ENCODE measurements at regions not wholly inside any gene's neighbourhood (a gene's known extent, or its start where the extent isn't known, plus 50 kb on each side); places are given as distances from the start of the nearest gene placed in this dataset.
"Not testable (repeated sequence)": the region's sequence is repeated elsewhere in the genome, so short reads cannot be mapped to it uniquely, and the experiment has no call there.

DNA sequence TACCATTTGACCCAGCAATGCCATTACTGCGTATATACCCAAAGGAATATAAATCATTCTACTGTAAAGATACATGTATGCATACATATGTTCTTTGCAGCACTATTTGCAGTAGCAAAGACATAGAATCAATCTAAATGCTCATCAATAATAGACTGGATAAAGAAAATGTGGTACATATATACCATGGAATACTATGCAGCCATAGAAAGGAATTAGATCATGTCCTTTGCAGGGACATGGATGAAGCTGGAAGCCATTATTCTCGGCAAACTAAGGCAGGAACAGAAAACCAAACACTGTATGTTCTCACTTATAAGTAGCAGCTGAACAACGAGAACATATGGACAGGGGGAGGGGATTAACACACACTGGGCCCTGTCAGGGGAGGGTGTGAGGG is 54.8 kb upstream of the ZNF30 start:
- DNase-seq (ENCODE audit: low read depth) = not testable (repeated sequence)

DNA sequence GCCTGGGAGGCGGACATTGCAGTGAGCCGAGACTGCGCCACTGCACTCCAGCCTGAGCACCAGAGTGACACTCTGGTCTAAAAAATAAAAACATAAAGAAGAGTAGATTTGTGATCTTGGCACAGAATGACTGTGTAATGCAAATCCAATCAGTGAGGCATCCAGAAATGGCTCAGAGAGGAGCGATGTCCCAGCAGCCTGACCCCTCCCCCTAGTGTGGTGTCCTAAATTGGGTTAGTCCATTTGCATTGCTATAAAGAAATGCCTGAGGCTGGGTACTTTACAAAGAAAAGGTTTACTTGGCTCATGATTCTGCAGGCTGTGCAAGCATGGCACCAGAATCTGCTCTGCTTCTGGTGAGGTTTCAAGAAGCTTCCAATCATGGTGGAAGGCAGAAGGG is 59.1 kb upstream of the ZNF30 start:
- DNase-seq (ENCODE audit: low read depth) = no peak

DNA sequence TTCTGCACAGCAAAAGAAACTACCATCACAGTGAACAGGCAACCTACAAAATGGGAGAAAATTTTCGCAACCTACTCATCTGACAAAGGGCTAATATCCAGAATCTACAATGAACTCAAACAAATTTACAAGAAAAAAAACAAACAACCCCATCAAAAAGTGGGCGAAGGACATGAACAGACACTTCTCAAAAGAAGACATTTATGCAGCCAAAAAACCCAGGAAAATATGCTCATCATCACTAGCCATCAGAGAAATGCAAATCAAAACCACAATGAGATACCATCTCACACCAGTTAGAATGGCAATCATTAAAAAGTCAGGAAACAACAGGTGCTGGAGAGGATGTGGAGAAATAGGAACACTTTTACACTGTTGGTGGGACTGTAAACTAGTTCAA is 61.5 kb upstream of the ZNF30 start:
- not testable (repeated sequence) for DNase-seq (ENCODE audit: low read depth)

DNA sequence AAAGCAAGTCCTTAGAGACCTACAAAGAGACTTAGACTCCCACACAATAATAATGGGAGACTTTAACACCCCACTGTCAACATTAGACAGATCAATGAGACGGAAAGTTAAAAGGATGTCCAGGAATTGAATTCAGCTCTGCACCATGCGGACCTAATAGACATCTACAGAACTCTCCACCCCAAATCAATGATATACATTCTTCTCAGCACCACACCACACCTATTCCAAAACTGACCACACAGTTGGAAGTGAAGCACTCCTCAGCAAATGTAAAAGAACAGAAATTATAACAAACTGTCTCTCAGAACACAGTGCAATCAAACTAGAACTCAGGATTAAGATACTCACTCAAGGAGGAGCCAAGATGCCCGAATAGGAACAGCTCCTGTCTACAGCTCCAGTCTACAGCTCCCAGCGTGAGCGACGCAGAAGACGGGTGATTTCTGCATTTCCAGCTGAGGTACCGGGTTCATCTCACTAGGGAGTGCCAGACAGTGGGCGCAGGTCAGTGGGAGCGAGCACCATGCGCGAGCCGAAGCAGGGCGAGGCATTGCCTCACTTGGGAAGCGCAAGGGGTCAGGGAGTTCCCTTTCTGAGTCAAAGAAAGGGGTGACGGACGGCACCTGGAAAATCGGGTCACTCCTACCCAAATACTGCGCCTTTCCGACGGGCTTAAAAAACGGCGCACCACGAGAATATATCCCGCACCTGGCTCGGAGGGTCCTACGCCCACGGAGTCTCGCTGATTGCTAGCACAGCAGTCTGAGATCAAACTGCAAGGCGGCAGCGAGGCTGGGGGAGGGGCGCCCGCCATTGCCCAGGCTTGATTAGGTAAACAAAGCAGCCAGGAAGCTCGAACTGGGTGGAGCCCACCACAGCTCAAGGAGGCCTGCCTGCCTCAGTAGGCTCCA is 66.6 kb upstream of the ZNF30 start:
- not testable (repeated sequence) for DNase-seq (ENCODE audit: low read depth)

DNA sequence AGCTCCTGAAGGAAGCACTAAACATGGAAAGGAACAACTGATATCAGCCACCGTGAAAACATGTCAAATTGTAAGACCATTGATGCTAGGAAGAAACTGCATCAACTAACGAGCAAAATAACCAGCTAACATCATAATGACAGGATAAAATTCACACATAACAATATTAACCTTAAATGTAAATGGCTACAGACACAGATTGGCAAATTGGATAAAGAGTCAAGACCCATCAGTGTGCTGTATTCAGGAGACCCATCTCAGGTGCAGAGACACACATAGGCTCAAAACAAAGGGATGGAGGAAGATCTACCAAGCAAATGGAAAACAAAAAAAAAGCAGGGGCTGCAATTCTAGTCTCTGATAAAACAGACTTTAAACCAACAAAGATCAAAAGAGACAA is 67.4 kb upstream of the ZNF30 start:
- DNase-seq (ENCODE audit: low read depth) = not testable (repeated sequence)

DNA sequence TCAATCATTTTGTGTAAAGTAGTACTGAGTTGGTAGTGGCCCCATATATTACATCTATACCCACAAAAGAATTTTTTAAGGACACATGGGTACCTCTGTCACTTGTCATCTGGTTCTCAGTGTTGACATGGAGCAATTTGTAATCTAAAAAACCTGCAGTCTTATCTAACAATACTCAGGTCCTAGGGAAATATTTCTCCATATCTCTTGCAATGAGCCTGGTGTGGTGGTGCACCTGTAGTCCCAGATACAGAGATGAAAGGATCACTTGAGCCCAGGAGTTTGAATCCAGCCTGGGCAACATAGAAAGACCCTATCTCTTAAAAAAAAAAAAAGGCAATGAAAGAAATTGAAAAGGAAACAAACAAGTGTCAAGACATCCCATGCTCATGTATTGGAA is 70.7 kb upstream of the ZNF30 start:
- no peak for DNase-seq (ENCODE audit: low read depth)

DNA sequence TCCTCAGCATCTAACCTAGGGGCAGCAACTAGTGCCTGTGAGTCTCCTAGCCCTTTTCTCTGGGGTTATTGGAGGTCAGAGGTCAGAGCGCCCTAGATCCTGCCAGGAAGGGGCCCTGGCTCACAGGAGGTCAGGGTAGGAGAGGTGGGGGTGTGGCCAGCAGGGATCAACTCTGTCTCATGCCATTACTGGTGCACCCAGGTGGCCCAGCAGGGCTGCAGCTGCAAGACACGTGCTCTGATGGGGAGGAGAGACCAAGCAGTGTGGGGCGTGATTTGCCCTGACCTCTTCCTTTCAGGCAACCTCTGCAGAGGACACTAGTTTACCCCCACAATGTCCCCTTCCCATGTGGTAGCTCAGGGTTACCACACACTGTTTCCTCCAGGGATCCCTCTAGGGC is 73.3 kb upstream of the ZNF30 start:
- DNase-seq (ENCODE audit: low read depth) = no peak

DNA sequence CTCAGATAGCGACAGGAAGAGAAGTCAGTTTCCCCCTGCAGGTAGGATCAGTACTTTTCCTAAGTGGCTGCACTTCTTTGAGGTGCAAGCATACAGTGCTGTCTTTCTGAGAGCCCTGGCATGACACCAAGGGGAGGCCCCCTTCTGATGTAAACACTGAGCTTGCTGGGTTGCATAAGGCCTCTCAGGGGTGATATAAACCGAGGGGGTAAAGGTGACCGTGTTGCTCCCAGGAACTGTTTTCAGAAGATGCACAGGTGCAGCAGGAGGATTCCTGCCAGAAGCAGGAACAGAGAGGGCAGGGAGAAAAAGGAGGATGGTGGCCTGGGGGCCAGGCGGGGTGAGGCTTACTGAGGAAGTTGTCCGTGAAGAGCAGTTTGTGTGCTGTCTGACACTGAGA is 74.0 kb upstream of the ZNF30 start:
- DNase-seq (ENCODE audit: low read depth) = no peak

DNA sequence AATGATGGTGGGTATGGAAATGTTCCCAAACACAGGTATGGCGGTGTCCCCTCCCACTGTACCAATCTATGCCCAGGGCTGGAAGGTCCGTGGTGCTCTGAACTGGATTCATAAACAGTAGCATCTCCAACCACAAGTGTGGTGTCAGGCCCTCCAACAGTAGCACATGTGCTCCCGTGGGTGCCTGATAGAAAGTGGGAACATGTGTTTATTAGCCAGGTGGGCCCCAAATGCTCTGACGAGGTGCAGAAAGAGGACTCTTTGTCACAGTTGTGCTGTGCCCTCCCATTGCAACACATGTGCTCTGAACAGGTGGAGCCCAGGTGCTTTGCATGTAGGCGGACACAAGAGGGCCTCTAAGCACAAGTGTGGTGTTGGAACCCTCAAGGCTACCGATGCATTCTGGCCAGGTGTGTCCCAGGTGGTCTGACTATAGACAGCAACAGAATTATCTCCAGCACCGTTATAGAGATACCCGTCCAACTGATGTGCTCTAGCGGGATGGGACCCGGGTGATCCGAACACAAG is 75.4 kb upstream of the ZNF30 start:
- no peak for DNase-seq (ENCODE audit: low read depth)

DNA sequence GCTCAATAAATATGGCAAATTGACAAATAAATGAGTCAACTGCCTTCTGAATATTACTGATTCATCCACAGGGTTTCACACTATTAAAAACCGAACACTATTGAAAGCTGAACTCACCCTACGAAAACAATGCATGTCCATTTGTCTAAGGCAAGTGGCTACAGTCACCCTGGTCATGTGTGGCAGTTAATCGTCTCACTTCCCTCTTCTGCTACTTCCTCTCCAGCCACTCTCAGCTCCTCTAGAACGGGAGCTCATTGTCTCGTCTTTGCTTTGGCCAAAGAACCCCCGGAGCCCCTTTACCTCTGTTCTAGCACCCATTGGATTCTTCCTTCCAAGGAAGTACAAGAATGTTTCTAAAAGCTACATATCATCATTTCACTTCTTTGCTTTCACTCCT is 74.4 kb upstream of the ZNF599 start:
- no peak for DNase-seq (ENCODE audit: low read depth)

DNA sequence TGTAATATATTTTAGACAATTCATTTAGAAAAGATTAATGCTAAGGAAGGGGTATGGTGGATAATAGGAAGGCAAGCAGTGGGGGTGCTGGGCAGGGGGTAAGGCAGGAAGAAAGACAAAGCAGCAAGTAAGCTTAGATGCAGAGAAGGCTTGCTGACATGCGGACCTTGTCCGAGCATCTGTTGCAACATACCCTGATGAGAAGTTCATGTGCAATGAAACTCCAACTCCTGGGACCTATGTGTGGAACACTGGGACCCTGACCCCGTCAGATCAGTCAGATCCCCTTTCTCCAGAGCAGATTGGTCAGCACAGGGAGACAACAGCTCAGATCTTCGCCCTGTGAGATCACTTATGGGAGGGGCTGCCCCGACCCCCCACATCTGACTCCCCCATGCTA is 71.3 kb upstream of the ZNF599 start:
- no peak for DNase-seq (ENCODE audit: low read depth)

DNA sequence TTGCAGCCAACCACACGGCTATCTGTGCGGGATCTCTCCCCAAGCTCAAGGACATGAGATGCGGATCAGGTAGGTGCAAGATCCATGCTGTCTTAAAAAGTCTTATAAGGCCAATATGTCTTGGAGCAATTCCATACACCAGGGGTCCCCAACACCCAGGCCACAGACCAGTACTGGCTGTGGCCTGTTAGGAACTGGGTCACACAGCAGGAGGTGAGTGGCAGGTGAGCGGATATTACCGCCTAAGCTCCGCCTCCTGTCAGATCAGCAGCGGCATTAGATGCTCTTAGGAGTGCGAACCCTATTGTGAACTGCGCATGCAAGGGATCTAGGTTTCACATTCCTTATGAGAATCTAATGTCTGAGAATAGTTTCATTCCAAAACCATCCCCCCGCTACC is 68.8 kb upstream of the ZNF599 start:
- no peak for DNase-seq (ENCODE audit: low read depth)

DNA sequence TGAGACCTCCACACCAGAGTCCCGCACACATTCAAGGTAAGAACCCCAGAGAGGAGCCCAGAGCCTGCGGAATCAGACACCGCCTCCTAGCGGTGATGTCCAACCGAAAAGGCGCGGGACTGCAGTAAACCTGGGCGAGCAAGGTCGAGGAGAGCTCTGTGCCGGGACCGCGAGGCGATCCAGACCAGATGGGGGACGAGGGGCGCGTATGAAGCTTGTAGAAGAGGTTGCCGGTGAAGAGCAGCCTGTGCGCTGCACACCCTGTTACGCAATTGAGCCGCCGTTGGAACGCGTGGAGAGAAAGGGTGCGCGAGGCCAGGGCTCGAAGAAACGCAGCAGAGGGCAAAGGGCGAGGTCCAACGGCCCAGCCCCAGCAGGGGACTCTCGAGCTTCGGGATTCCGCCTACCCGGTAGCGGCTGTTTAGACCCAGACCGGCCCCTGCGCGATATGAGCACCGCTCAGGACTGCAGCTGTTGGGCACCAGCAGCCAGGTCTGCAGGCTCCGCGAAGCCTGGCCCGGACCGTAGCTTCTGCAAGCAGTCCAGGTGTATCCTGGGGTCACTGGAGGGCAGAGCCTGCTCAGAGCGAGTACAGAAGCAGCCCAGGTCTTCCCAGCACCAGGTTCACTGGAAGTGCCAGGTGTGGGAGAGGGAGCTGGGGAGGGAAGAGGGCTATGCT is 65.9 kb upstream of the ZNF599 start:
- peak; percentile 10 for DNase-seq (ENCODE audit: low read depth)

DNA sequence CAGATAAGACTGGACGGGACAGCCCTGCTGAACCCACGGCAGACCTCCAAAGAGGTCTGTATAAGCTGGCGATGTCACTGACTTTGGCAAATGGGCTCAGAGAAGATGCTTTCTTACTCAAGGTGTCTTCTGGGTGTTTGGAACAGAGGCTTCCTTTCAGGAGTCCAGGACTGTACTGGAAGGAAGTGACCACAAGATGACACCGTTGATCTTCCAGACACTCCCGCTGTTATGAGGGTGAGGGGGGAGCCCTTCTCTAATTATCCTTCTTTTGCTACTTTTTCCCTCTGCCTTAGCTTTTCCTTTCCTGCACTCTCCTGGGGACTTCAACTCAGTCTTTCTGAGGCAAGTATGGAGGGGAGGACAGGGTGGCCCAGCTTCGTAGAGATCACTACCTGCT is 65.2 kb upstream of the ZNF599 start:
- no peak for DNase-seq (ENCODE audit: low read depth)

DNA sequence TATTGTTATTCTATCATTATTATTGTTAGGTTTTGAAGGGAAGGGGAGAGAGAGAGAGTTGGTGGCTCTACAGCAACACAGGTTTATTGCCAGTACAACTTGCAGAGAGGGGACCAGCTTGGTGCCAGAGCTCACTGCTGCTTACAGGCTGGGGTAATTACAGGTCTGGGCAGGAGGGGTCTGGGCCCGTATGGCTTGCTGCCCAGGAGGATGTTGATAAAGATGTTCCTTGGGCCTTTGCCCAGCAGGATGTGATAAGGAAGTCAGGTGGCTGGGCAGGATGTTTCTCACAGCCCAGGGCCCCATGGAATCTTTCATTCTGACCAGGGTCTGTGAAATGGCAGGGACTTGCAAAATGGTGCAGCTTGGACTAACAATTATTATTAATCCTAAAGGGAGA is 64.2 kb upstream of the ZNF599 start:
- DNase-seq (ENCODE audit: low read depth) = no peak

DNA sequence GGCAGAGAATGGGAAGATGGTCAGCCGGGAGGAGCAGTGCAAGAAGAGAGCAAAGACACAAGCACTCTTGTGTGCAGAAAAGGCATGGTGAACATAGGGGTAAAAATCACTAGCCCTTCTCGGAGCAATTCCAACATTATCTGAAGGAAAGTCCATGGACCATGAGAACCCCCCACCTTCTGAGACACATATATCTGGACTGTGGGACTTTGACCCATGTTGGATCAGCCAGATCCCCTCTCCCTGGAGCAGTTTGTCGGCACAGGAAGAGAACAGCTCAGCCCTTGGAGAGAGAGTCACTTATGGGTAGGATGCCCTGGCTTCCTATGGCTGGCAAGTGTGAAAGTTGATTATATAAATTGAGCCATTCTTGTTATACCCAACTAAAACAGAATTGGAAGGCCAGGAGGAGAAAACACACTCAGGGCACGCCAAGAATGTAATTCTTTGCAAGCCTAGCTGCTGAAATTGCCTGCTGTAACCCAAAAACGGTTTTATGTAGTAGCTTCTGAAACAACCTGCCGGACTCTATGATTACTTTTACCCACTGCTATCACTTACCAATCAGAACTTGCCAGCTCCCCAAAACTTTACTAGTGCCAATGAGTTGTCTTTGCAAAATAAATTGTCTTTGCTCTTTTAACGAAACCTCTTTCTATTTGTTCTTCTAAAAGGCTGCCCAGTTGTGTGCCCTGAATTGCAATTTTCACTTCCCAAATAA is 62.8 kb upstream of the ZNF599 start:
- no peak for DNase-seq (ENCODE audit: low read depth)

DNA sequence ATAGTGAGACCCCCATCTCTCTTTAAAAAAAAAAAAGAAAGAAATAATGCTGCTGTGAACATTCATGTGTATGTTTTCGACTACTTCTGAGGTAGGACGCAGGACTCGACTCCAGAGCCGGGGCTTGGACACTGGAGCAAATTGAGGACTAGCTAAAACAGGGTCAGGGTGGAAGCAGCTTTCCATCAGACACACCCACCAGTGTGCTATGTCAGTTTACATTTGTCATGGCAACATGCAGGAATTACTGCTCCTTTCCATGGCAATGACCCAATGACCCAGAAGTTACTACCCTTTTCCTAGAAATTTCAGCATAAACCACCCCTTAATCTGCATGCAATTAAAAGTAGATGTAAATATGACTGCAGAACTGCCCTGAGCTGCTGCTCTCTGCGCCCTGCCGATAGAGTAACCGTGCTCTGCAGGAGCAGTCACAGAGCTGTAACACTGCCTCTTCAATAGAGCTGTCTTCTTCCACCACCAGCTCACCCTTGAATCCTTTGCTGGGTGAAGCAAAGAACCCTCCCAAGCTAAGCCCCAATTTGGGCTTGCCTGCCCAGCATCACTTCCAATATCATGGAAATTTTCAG is 61.6 kb upstream of the ZNF599 start:
- no peak for DNase-seq (ENCODE audit: low read depth)

DNA sequence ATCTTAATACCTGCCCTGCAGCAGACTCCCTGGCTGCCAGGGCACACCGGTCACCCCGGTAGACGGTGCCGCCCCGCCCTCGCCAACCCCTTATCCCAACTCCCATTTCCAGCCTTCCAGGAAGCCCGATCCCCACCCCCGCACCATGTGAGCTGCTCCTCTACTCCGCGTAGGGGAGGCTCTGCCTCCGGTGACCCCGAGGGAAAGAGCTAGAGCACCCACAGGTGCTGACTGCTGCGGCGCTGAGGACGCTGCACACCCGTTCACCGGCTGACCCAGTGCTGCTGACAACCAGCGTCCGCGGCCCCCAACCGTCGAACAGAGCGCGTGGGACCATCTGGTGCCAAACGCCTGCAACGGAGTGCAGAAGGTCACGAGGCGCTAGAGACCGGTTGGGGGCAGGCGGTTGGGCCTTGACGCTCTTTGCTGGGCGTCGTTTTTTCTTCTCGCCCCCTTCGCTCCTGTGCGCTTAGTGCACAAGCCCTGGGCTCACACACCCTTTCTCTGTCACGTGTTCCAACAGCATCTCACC is 59.6 kb upstream of the ZNF599 start:
- no peak for DNase-seq (ENCODE audit: low read depth)

DNA sequence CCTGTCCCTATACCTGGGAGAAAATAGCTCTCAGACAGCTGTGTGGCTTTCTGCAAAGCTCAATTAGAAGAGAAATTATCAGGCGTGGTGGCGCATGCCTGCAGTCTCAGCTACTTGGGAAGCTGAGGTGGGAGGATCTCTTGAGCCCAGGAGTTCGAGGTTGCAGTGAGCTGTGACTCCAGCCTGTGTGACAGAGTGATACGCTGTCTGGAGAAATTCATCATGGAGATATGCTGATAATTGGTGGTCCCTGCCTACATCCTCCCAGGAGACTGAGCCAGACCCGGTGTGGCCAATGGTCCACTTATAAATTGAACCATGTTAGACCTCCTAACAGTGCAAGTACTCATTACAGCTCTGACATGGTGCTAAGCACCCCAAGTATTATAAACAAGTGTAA is 58.7 kb upstream of the ZNF599 start:
- no peak for DNase-seq (ENCODE audit: low read depth)

DNA sequence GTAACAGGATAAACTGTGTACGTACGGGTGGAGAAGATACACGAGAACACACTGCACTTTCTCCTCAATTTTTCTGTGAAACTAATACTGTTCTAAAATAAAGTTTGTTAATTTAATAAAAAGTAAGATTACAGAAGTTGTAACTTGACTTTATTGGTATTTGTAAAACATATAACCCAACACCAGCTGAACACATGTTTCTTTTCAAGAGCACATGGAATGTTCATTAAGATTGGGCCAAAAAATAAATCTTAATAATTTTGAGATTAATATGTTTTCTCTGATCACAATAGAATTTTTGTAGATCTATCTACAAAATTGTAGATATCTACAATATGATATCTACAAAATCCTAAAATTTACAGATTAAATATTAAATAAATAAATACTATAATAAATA is 55.1 kb upstream of the ZNF599 start:
- no peak for DNase-seq (ENCODE audit: low read depth)

DNA sequence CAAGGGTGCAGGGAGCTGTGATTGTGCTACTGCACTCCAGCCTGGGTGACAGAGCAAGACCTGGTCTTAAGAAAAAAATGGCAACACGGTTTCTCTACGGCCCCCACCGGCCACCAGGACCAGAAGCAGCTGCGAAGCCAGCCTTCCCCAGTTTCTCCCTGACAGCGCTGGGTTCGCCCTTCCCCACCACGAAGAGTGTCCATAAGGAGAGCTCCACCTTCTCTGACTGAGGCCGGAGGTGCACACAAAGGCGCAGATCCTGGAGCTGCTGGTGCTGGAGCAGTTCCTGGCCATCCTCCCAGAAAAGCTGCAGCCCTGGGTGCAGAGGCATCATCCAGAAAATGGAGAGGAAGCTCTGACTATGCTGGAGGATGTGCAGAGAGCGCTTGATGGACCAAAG is 52.2 kb upstream of the ZNF599 start:
- no peak for DNase-seq (ENCODE audit: low read depth)

DNA sequence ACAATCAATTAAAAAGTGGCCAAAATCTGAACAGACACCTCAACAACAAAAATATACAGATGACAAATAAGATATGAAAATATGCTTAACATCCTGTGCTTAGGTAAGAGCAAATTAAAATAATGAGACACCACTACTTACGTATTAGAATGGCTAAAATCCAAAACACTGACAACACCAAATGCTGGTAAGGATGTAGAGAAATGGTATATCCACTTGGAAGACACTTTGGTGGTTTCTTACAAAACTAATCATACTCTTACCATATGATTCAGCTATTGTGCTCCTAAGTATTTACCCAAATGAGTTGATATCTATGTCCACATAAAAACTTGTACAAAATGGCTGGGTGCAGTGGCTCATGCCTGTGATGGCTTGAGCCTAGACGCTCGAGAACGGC is 51.7 kb upstream of the ZNF599 start:
- no peak for DNase-seq (ENCODE audit: low read depth)
